Upper lobe of left lung (tissue), 4 donors: ENCODE measurements at regions not wholly inside any gene's neighbourhood (a gene's known extent, or its start where the extent isn't known, plus 50 kb on each side); places are given as distances from the start of the nearest gene placed in this dataset.

Experiments
- EP300 ChIP-seq, 4 donors: sonication (generic); formaldehyde crosslinking; IDR thresholded peaks; one replicate each; pipeline ENCODE4 v1.5.1; 2017; ENCODE audit warnings: antibody characterized with exemption in 4 of 4, control low read depth in 2 of 4
- POLR2AphosphoS5 ChIP-seq, 2 donors: sonication (generic); formaldehyde crosslinking; IDR thresholded peaks; one replicate each; pipeline ENCODE4 v1.5.1; 2017; ENCODE audit warnings: antibody characterized with exemption in 2 of 2
- TF ChIP-seq, protein P1 (sequence below), 6 experiments: fragments of 450-650 bp in 4 of 6; fragments of 200-600 bp in 2 of 6; sonication (generic) in 2 of 6; IDR thresholded peaks; one replicate each; pipeline ENCODE4 v1.5.1; 2016 to 2019; ENCODE audit warnings: antibody characterized with exemption in 6 of 6

DNA sequence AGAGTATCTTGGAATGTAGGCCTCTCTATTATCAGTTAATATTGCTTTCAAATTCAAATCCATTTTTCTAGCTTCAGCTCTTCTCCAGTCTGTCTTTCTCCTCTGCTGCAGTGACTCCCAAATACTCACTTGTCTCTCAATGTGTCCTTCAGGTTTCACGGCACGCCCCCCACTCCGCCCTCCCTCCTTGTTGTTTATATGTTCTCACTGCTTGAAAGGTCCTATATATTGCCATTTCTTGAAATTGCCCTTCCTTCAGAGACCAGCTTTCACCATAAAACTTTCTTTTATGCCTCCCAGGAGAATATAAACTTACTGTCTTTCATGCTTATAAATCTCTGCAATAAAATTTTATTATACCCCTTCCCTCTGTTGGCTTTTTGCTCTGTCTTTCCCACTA is 668.2 kb downstream of the CCSER2 start:
- TF ChIP-seq, protein P1, sequence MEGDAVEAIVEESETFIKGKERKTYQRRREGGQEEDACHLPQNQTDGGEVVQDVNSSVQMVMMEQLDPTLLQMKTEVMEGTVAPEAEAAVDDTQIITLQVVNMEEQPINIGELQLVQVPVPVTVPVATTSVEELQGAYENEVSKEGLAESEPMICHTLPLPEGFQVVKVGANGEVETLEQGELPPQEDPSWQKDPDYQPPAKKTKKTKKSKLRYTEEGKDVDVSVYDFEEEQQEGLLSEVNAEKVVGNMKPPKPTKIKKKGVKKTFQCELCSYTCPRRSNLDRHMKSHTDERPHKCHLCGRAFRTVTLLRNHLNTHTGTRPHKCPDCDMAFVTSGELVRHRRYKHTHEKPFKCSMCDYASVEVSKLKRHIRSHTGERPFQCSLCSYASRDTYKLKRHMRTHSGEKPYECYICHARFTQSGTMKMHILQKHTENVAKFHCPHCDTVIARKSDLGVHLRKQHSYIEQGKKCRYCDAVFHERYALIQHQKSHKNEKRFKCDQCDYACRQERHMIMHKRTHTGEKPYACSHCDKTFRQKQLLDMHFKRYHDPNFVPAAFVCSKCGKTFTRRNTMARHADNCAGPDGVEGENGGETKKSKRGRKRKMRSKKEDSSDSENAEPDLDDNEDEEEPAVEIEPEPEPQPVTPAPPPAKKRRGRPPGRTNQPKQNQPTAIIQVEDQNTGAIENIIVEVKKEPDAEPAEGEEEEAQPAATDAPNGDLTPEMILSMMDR (IDR thresholded peaks at IDR 0.05), result no peak
- TF ChIP-seq EP300 (IDR thresholded peaks at IDR 0.05) (no peak), POLR2AphosphoS5 (IDR thresholded peaks at IDR 0.05) (no peak)
